ENCODE measurements at regions not wholly inside any gene's neighbourhood (a gene's known extent, or its start where the extent isn't known, plus 50 kb on each side); places are given as distances from the start of the nearest gene placed in this dataset.
"Not testable (repeated sequence)": the region's sequence is repeated elsewhere in the genome, so short reads cannot be mapped to it uniquely, and the experiment has no call there.

DNA sequence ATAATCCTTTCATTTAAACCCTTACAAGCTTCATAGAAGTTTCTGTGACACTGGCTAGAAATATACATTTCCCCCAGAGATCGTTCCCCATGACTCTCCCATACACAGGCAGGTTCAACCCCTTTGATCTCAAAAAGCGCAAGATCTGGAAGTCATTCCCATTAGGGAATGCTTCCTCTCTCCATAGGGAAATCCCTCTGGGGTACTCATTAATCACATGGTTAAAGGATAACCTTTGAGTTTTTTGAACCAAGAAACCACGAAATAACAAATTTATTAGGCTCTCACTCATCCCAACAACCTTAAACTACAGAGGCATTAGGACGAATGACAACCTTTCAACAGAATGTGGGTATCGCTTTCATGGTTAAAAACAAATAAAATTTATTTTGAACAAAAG lies 211.9 kb upstream of the PRICKLE2 start:
- no peak for DNase-seq

- not testable (repeated sequence) for DNase-seq
Measured at GRCh38 chr3:64435023-64435422, 209.8 kb upstream of the PRICKLE2 start.

DNA sequence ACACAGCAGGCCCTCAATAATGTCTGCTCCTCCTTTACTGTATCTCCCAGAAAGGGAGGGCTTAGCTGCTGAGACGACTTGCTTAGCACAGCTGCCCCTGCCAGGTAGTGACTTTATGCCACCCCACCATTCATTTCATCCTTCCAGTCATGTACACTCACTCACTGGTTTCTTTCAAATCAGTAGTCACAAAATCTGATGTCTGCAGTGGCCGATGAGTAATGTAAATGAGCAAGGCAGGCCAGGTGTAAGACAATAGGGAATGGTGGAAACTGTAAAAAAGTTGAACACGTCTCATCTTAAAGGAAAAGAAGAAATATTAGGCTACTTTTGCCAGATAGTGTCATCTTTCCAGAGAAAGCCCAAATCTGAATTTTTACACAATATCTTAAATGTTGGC lies 207.6 kb upstream of the PRICKLE2 start:
- no peak for DNase-seq

GRCh38 chr3:64431526-64432091 lies 206.3 kb upstream of the PRICKLE2 start:
- DNase-seq = peak; percentile 11

DNA sequence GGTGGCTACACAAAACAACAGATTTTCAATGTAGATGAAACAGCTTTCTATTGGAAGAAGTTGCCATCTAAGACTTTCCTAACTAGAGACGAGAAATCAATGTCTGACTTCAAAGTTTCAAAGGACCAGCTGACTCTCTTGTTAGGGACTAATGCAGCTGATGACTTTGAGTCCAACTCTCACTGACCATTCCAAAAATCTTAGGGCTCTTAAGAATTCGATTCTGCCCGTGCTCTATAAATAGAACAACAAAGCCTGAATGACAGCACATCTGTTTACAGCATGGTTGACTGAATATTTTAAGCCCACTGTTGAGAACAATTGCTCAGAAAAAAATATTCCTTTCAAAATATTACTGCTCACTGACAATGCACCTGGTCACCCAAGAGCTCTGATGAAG lies 202.4 kb upstream of the PRICKLE2 start:
- no peak for DNase-seq

- no peak for DNase-seq
Measured at GRCh38 chr3:64426551-64426950, 201.3 kb upstream of the PRICKLE2 start.

GRCh38 chr3:64422932-64423331 lies 197.7 kb upstream of the PRICKLE2 start:
- no peak for DNase-seq

DNA sequence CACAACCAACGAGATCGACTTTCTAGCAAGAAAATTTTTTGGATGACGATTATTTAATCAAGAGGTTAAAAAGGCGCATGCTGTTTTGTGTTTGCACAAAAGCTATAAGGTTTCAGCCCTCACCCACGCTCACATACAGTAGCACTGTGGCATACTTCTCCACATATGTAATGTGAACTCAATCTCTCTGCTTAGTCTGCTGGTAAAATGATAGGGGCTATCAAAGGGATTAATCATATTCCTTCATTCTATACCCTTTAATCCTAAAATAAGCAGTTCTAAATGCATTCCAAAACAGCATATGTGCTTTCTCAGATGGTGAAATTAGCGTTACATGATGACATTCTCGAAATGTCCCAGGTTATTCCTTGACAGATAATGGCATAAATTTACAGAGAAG lies 196.9 kb upstream of the PRICKLE2 start:
- DNase-seq = peak; percentile 23

- DNase-seq = peak; percentile 68
Measured at GRCh38 chr3:64417816-64418215, 192.6 kb upstream of the PRICKLE2 start.

GRCh38 chr3:64414043-64414442 lies 188.8 kb upstream of the PRICKLE2 start:
- DNase-seq = no peak

DNA sequence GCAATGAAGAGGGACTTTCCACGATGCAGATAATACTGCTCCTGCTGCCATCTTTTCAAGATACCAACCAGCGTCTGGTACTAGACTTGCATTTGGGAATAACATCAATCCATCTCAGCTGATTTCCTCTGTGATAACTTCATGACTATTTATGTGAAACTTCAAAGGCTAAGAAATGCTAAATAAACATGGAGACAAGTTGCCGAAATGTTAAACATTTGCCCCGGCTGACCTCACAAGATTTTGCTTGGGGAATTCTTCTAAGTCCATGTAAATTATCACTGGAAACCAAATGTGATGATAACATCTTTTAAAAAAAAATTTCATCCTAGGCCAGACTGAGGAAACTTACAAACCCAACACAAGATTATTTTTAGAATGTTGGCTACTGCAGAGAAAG lies 185.8 kb upstream of the PRICKLE2 start:
- no peak for DNase-seq

- no peak for DNase-seq
Measured at GRCh38 chr3:64410226-64410625, 185.0 kb upstream of the PRICKLE2 start.

GRCh38 chr3:64408770-64409169 lies 183.5 kb upstream of the PRICKLE2 start:
- DNase-seq = peak; percentile 31

DNA sequence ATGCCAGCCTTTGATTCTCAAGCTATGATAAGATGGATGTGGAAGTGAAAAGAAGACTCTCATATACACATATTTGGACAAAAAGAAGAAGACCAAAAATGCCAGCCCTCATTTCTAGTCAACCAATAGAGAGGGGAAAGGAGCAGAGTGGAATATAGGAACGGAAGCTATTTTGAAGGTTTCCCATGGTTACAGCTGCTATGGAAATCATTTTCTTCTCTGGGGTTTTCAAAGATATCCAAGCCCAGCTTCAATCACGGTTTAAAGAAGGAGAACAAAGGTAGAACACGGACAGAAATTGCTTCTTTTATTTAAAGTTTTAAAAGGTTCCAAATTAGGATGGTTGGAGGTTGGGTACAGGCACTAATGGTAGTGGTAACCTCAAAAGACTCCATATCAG lies 181.0 kb upstream of the PRICKLE2 start:
- no peak for DNase-seq

DNA sequence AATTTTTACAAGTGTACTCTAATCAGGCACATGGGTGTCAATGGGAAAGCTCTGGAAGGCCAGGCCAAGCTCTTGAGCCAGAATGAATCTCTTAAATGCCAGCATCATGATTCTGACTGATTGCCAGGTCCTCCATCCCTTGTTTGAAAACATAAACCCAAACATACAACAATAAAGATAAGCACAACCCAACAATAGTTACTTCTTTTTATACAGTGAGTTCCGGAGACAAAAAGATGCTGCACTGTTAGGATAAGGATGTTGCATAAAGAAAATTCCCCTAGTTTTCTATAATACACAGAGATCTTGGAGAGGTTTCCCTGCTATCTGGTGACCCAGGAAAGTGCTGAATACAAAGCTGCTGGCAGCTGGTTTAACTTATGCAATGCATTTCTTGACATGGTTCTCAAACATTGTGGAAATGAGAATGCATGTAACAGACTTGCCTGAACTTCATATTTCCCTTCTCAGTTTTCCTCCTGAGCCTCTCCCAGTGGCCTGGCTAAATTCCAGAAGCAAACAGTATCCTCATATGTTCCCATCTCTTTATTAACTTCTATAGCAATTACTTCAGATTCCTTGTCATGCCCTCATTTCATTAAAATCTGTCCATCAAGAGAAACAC lies 180.1 kb upstream of the PRICKLE2 start:
- peak; percentile 38 for DNase-seq

- no peak for DNase-seq
Measured at GRCh38 chr3:64400706-64401105, 175.4 kb upstream of the PRICKLE2 start.

DNA sequence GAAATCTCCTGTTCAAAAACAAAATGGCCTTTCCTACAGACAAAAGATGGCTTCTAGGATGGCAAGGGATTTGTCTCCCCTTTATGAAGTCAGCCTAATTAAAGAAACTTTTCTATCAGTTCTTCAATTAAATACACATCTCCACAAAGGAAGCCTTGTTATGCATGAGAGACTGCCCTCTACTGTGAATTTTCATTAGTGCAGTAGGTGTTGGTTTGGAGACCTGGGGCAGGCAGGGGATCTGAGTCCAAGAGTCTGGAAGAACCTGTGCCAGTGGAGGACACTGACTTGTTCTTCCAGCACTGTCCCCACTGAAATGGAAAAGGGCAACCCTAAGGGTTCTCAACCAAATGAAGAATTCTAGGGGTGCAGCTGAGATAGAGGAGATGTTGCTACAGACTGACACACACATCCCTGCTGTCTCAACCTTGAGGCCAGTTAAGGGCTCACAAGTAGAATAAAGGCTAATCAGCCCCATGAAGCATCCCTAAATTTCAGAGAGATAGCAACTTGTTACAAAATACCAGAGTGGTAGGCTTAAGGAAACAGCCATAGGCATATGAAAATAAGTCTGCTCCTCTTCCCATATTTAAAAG lies 174.0 kb upstream of the PRICKLE2 start:
- peak; percentile 75 for DNase-seq

DNA sequence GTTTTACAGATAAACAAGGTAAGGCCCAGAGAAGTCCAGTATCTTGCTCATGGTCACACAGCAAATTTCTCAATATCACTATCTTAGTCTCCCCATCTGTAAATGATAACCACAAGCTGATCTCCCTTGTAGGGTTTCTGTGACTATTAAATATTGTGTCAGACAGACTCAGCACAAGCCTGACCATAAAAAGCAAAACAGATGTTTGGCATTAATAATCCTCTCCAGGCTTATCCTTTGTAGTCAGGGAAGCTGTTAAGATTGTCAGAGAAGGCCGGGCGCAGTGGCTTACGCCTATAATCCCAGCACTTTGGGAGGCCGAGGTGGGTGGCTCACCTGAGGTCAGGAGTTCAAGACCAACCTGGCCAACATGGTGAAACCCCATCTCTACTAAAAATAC lies 173.2 kb upstream of the PRICKLE2 start:
- DNase-seq = peak; percentile 84

- no peak for DNase-seq
Measured at GRCh38 chr3:64398006-64398405, 172.7 kb upstream of the PRICKLE2 start.

GRCh38 chr3:64397573-64397972 lies 172.3 kb upstream of the PRICKLE2 start:
- DNase-seq = no peak

DNA sequence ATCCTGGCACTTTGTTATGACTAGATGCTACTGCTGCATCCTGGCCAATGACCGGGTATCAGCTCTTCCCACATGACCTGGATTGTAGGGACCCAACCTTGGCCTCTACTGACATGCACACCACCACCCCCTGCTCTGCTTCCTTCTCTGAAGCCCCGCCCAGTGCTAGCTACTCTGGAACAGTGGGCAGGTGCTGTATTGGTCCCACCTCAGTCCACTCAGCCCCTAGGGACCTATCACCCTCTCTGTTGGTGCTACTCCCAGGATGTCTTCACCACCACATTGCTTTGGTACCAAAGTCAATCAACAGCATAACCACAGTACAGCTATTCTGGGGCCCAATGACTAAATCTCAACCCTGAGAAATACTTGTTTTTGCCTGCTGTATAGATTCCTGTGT lies 170.2 kb upstream of the PRICKLE2 start:
- DNase-seq = no peak

DNA sequence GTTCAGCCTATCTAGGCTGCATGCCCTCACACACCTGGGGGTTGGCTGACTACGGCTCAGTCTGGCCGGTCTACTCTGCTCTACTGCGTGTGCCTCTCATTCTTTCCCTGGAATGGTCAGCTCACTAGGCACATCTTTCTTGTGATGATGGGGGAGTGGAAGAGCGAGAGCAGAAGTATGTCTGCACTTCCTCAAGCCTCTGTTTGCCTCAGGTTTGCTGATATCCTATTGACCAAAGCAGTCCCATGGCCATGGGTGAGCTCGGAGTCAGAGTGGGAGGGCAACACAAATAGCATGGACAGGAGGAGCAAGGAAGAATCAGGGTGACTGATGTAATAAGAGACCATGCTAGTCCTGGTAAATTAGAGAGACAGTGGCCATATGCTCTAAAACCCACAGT lies 167.9 kb upstream of the PRICKLE2 start:
- DNase-seq = no peak

GRCh38 chr3:64392001-64392400 lies 166.7 kb upstream of the PRICKLE2 start:
- peak; percentile 34 for DNase-seq

GRCh38 chr3:64390893-64391292 lies 165.6 kb upstream of the PRICKLE2 start:
- no peak for DNase-seq

DNA sequence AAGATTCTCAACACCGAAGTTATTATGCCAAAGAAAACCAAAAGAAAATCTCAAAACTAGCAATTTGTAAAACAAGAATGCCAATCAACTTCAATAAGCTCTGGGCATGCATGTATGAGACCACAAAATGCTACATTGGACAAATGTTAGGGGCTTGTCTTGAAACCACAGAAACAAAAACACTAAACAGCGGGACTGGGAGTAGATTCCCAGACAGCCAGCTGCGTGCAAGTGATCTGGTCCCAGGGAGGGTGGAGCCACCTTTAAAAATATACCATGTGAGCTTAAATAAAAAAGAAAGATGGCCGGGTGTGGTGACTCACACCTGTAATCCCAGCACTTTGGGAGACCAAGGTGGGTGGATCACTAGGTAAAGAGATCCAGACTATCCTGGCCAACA lies 163.6 kb upstream of the PRICKLE2 start:
- no peak for DNase-seq
